Endodermal cell (in vitro differentiated cells): ENCODE measurements at regions not wholly inside any gene's neighbourhood (a gene's known extent, or its start where the extent isn't known, plus 50 kb on each side); places are given as distances from the start of the nearest gene placed in this dataset.

ENCODE experiments used
- DNase-seq: peaks from one replicate; pipeline ENCODE4 v3.0.0-alpha.2; 2017
- H3K27ac ChIP-seq: 2 replicates; pipeline ENCODE4 v1.5.1; 2013; ENCODE audit warnings: mild to moderate bottlenecking, low read depth, low read length, moderate library complexity
- H3K27me3 ChIP-seq: 2 replicates; pipeline ENCODE4 v1.6.1; 2013; ENCODE audit warnings: mild to moderate bottlenecking, low read length, moderate library complexity; ENCODE audit not compliant: insufficient read depth, control insufficient read depth, poor library complexity, severe bottlenecking
- H3K36me3 ChIP-seq: 2 replicates; pipeline ENCODE4 v1.7.0; 2013; ENCODE audit warnings: mild to moderate bottlenecking, low read length, moderate library complexity; ENCODE audit not compliant: control insufficient read depth, insufficient read depth
- H3K4me1 ChIP-seq: one replicate; pipeline ENCODE4 v1.7.0; 2013; ENCODE audit warnings: low read length; ENCODE audit not compliant: control insufficient read depth, insufficient read depth
- H3K4me3 ChIP-seq: 2 replicates; pipeline ENCODE4 v1.5.1; 2013; ENCODE audit warnings: mild to moderate bottlenecking, low read length, moderate library complexity
- H3K9ac ChIP-seq: 2 replicates; pipeline ENCODE4 v1.6.1; 2013; ENCODE audit warnings: mild to moderate bottlenecking, low read length, moderate library complexity; ENCODE audit not compliant: poor library complexity, severe bottlenecking; ENCODE audit errors: extremely low read depth
- H3K9me3 ChIP-seq: 2 replicates; pipeline ENCODE4 v1.6.1; 2013; ENCODE audit warnings: mild to moderate bottlenecking, low read length, moderate library complexity; ENCODE audit not compliant: control insufficient read depth
- H3K27ac Mint-ChIP-seq: 2 replicates; pipeline ENCODE4 v1.8.0; 2020; ENCODE audit warnings: mixed read lengths
- H3K27me3 Mint-ChIP-seq: 2 replicates; pipeline ENCODE4 v1.8.0; 2021; ENCODE audit warnings: mild to moderate bottlenecking, mixed read lengths; ENCODE audit not compliant: insufficient read depth
- H3K36me3 Mint-ChIP-seq: 2 replicates; pipeline ENCODE4 v1.8.0; 2020; ENCODE audit warnings: low read depth, mixed read lengths
- H3K4me1 Mint-ChIP-seq: 2 replicates; pipeline ENCODE4 v1.8.0; 2020; ENCODE audit warnings: mixed read lengths
- H3K4me3 Mint-ChIP-seq: 2 replicates; pipeline ENCODE4 v1.8.0; 2020; ENCODE audit warnings: mild to moderate bottlenecking, moderate library complexity, mixed read lengths
- H3K9me3 Mint-ChIP-seq: 2 replicates; pipeline ENCODE4 v1.8.0; 2020; ENCODE audit warnings: mild to moderate bottlenecking, mixed read lengths
- CTCF ChIP-seq: fragments of 200-600 bp; sonication (generic); conservative IDR thresholded peaks from 2 replicates; pipeline ENCODE4 v1.5.0; 2021; ENCODE audit warnings: antibody characterized with exemption, mild to moderate bottlenecking
- WGBS, 2 experiments: methylation state at CpG; one replicate each; pipeline versions ENCODE4 v1.1.5 to v1.1.7; 2013; ENCODE audit warnings: missing lambda C conversion rate in 2 of 2, mixed read lengths in 1 of 2; ENCODE audit not compliant: insufficient coverage in 1 of 2, insufficient read length in 1 of 2; 5-methylcytosine and 5-hydroxymethylcytosine counted together

GRCh38 chr18:72636611-72637010, 92.5 kb upstream of the CBLN2 start:
- no peak overlapping the region for H3K4me3 Mint-ChIP-seq
- peaks cover 11% of the 10 kb centered on the region for H3K4me1 Mint-ChIP-seq
- Histone ChIP-seq H3K27ac (no peak overlapping the region), H3K27me3 (peaks cover 39% of the 10 kb centered on the region), H3K9me3 (peaks cover 17% of the 10 kb centered on the region), H3K4me3 (no peak overlapping the region), H3K9ac (no peak overlapping the region), H3K36me3 (no peaks in the 10 kb centered on the region), H3K4me1 (no peaks in the 10 kb centered on the region)
- no peak for TF ChIP-seq CTCF
- no peak overlapping the region for H3K27ac Mint-ChIP-seq
- DNase-seq, result no peak
- H3K36me3 Mint-ChIP-seq, result no peaks in the 10 kb centered on the region
- peaks cover 31% of the 10 kb centered on the region for H3K27me3 Mint-ChIP-seq
- no peaks in the 10 kb centered on the region for H3K9me3 Mint-ChIP-seq

- Histone ChIP-seq H3K9ac (no peak overlapping the region), H3K27me3 (peaks cover 37% of the 10 kb centered on the region), H3K9me3 (peaks cover 15% of the 10 kb centered on the region), H3K4me1 (no peaks in the 10 kb centered on the region), H3K4me3 (no peak overlapping the region), H3K27ac (no peak overlapping the region), H3K36me3 (no peaks in the 10 kb centered on the region)
- no peaks in the 10 kb centered on the region for H3K9me3 Mint-ChIP-seq
- H3K4me1 Mint-ChIP-seq, result no peaks in the 10 kb centered on the region
- peaks cover 29% of the 10 kb centered on the region for H3K27me3 Mint-ChIP-seq
- no peak overlapping the region for H3K27ac Mint-ChIP-seq
- no peak overlapping the region for H3K4me3 Mint-ChIP-seq
- 50 to 71% methylated on average over 1 to 2 of the region's 2 CpGs for WGBS, 2 experiments
- no peak for TF ChIP-seq CTCF
- no peaks in the 10 kb centered on the region for H3K36me3 Mint-ChIP-seq
- no peak for DNase-seq
These were observed 90.4 kb upstream of the CBLN2 start for GRCh38 chr18:72634500-72634899.

- H3K9me3 Mint-ChIP-seq, result no peaks in the 10 kb centered on the region
- DNase-seq, result no peak
- WGBS, 2 experiments, result 75 to 80% methylated on average over 5 of the region's 5 CpGs
- H3K4me3 ChIP-seq, result no peak overlapping the region
- no peak overlapping the region for H3K27ac ChIP-seq
- no peak overlapping the region for H3K4me3 Mint-ChIP-seq
- no peak overlapping the region for H3K27ac Mint-ChIP-seq
- no peak for TF ChIP-seq CTCF
- peaks cover 5% of the 10 kb centered on the region for H3K27me3 ChIP-seq
- no peaks in the 10 kb centered on the region for H3K4me1 ChIP-seq
- H3K9ac ChIP-seq, result no peak overlapping the region
- no peaks in the 10 kb centered on the region for H3K4me1 Mint-ChIP-seq
- H3K36me3 ChIP-seq, result no peaks in the 10 kb centered on the region
- no peaks in the 10 kb centered on the region for H3K36me3 Mint-ChIP-seq
- H3K9me3 ChIP-seq, result peaks cover 4% of the 10 kb centered on the region
- no peaks in the 10 kb centered on the region for H3K27me3 Mint-ChIP-seq
These were observed 86.8 kb upstream of the CBLN2 start for GRCh38 chr18:72630991-72631390.
